SK-N-SH (cell line): ENCODE measurements at regions not wholly inside any gene's neighbourhood (a gene's known extent, or its start where the extent isn't known, plus 50 kb on each side); places are given as distances from the start of the nearest gene placed in this dataset.

ENCODE experiments used
- CTCF ChIA-PET: fragments of 300-600, 350-600 bp; formaldehyde crosslinking; extraction: SDS; loops from one replicate; lab custom pipeline; 2021; lab: Yijun Ruan, JAX
- POLR2A ChIA-PET: fragments of 350-600 bp; sonication (Branson Sonifier 250); formaldehyde crosslinking; extraction: SDS; loops from one replicate; lab custom pipeline; 2020; ENCODE audit warnings: antibody characterized with exemption, inconsistent platforms; lab: Yijun Ruan, JAX
- DNase-seq: peaks from one replicate; pipeline ENCODE4 v3.0.0; 2012
- H2AFZ ChIP-seq: fragments of 200-600 bp; sonication (generic); 2 replicates; pipeline ENCODE4 v1.8.1; 2016; ENCODE audit warnings: antibody characterized with exemption, mild to moderate bottlenecking, low read depth
- H3F3A ChIP-seq: fragments of 200-600 bp; sonication (generic); replicated peaks from 2 replicates; pipeline ENCODE3; 2016; ENCODE audit warnings: antibody characterized with exemption, mild to moderate bottlenecking; ENCODE audit not compliant: insufficient read depth
- H3K27ac ChIP-seq, 2 experiments: fragments of 200-500 bp in 1 of 2; fragments of 200-600 bp in 1 of 2; sonication (Bioruptor generic) in 1 of 2; sonication (generic), shearing (Covaris generic) in 1 of 2; 2 replicates each; pipeline versions ENCODE4 v1.5.1 to v1.6.1; 2014 to 2016; ENCODE audit warnings: low read depth in 2 of 2, inconsistent platforms in 1 of 2, low read length in 1 of 2, mild to moderate bottlenecking in 1 of 2, mixed read lengths in 1 of 2
- H3K27me3 ChIP-seq: fragments of 200-600 bp; sonication (generic), shearing (Covaris generic); 2 replicates; pipeline ENCODE4 v1.6.1; 2016; ENCODE audit warnings: mixed run types; ENCODE audit not compliant: insufficient read depth
- H3K36me3 ChIP-seq, 2 experiments: fragments of 200-500 bp in 1 of 2; fragments of 200-600 bp in 1 of 2; sonication (Bioruptor generic) in 1 of 2; sonication (generic) in 1 of 2; replicated peaks in 1 of 2; 2 replicates each; pipeline versions ENCODE3 to v1.5.1; 2014 to 2016; ENCODE audit warnings: low read length in 1 of 2, mild to moderate bottlenecking in 1 of 2; ENCODE audit not compliant: insufficient read depth in 2 of 2, control insufficient read depth in 1 of 2
- H3K4me1 ChIP-seq, 2 experiments: fragments of 200-500 bp in 1 of 2; fragments of 200-600 bp in 1 of 2; sonication (Bioruptor generic) in 1 of 2; sonication (generic), shearing (Covaris generic) in 1 of 2; 2 replicates each; pipeline versions ENCODE4 v1.5.1 to v1.6.1; 2014 to 2016; ENCODE audit warnings: low read depth in 1 of 2, low read length in 1 of 2, mixed run types in 1 of 2; ENCODE audit not compliant: insufficient read depth in 2 of 2, control insufficient read depth in 1 of 2
- H3K4me2 ChIP-seq: fragments of 200-600 bp; sonication (generic), shearing (Covaris generic); 2 replicates; pipeline ENCODE4 v1.6.1; 2017; ENCODE audit warnings: mixed run types
- H3K4me3 ChIP-seq, 2 experiments: fragments of 200-500 bp in 1 of 2; fragments of 200-600 bp in 1 of 2; sonication (Bioruptor generic) in 1 of 2; sonication (generic), shearing (Covaris generic) in 1 of 2; 2 replicates each; pipeline versions ENCODE4 v1.5.1 to v1.8.1; 2014 to 2016; ENCODE audit warnings: low read depth in 2 of 2, inconsistent platforms in 1 of 2, low read length in 1 of 2, mild to moderate bottlenecking in 1 of 2, mixed read lengths in 1 of 2, moderate library complexity in 1 of 2
- H3K79me2 ChIP-seq: fragments of 200-600 bp; sonication (generic); 2 replicates; pipeline ENCODE4 v1.8.1; 2017; ENCODE audit warnings: mild to moderate bottlenecking; ENCODE audit not compliant: insufficient read depth
- H3K9ac ChIP-seq: fragments of 200-600 bp; sonication (generic); 2 replicates; pipeline ENCODE4 v1.6.1; 2017; ENCODE audit warnings: mixed run types
- H3K9me2 ChIP-seq: fragments of 200-600 bp; sonication (generic); 2 replicates; pipeline ENCODE4 v1.6.1; 2017; ENCODE audit warnings: mixed run types
- H3K9me3 ChIP-seq: fragments of 200-600 bp; sonication (generic); 2 replicates; pipeline ENCODE4 v1.6.1; 2017; ENCODE audit warnings: mixed run types, mild to moderate bottlenecking, moderate library complexity
- H4K20me1 ChIP-seq: fragments of 200-600 bp; sonication (generic); 2 replicates; pipeline ENCODE4 v1.6.1; 2017; ENCODE audit warnings: mild to moderate bottlenecking, mixed run types; ENCODE audit not compliant: insufficient read depth
- CHD2 ChIP-seq: fragments of 150-350 bp; IDR thresholded peaks from 2 replicates; pipeline ENCODE4 v1.6.1; 2018; ENCODE audit warnings: low read length; ENCODE audit not compliant: partially characterized antibody
- EZH2phosphoT487 ChIP-seq: fragments of 200-600 bp; sonication (generic); IDR thresholded peaks from 2 replicates; pipeline ENCODE4 v1.6.1; 2017; ENCODE audit warnings: low read depth, mixed run types, mild to moderate bottlenecking, antibody characterized with exemption, moderate library complexity, borderline replicate concordance
- FOSL2 ChIP-seq: IDR thresholded peaks from 2 replicates; pipeline ENCODE4 v1.4.0; 2012; ENCODE audit warnings: low read depth, mild to moderate bottlenecking, moderate library complexity, borderline replicate concordance
- FOXJ3 ChIP-seq: sonication (generic); formaldehyde crosslinking; IDR thresholded peaks from 2 replicates; pipeline ENCODE4 v1.5.1; 2020; ENCODE audit warnings: mild to moderate bottlenecking, missing genetic modification reagents
- FOXM1 ChIP-seq: IDR thresholded peaks from 2 replicates; pipeline ENCODE4 v1.4.0; 2012; ENCODE audit warnings: low read depth, mild to moderate bottlenecking
- GABPA ChIP-seq: IDR thresholded peaks from 2 replicates; pipeline ENCODE4 v1.4.0; 2012; ENCODE audit warnings: low read depth, mild to moderate bottlenecking
- MXI1 ChIP-seq: IDR thresholded peaks from 2 replicates; pipeline ENCODE4 v1.6.1; 2012; ENCODE audit warnings: mild to moderate bottlenecking, low read depth, low read length, improper control_type of control experiment
- NFIC ChIP-seq: IDR thresholded peaks from 2 replicates; pipeline ENCODE4 v1.4.0; 2012; ENCODE audit warnings: borderline replicate concordance
- SMC3 ChIP-seq: IDR thresholded peaks from 2 replicates; pipeline ENCODE4 v1.6.1; 2012; ENCODE audit warnings: low read depth, low read length, improper control_type of control experiment
- TCF12 ChIP-seq: IDR thresholded peaks from 2 replicates; pipeline ENCODE4 v1.4.0; 2012
- WGBS: methylation state at CpG from one replicate; pipeline ENCODE4 v1.1.6; 2017; ENCODE audit warnings: low lambda C conversion rate; 5-methylcytosine and 5-hydroxymethylcytosine counted together
- TF ChIP-seq, protein P1 (sequence below): IDR thresholded peaks from 2 replicates; pipeline ENCODE4 v1.6.1; 2012; ENCODE audit warnings: mild to moderate bottlenecking, low read depth, low read length, moderate library complexity
- TF ChIP-seq, protein P2 (sequence below): IDR thresholded peaks from 2 replicates; pipeline ENCODE4 v1.4.0; 2012; ENCODE audit warnings: low read depth, borderline replicate concordance
- TF ChIP-seq, protein P3 (sequence below): IDR thresholded peaks from 2 replicates; pipeline ENCODE4 v1.4.0; 2012; ENCODE audit warnings: low read depth, borderline replicate concordance
- TF ChIP-seq, protein P4 (sequence below): fragments of 200-600 bp; sonication (generic); IDR thresholded peaks from 2 replicates; pipeline ENCODE4 v1.6.1; 2017; ENCODE audit warnings: antibody characterized with exemption, mild to moderate bottlenecking, moderate library complexity
- TF ChIP-seq, protein P5 (sequence below): fragments of 150-350 bp; IDR thresholded peaks from 2 replicates; pipeline ENCODE4 v1.6.1; 2016; ENCODE audit warnings: mild to moderate bottlenecking, low read depth, low read length

DNA sequence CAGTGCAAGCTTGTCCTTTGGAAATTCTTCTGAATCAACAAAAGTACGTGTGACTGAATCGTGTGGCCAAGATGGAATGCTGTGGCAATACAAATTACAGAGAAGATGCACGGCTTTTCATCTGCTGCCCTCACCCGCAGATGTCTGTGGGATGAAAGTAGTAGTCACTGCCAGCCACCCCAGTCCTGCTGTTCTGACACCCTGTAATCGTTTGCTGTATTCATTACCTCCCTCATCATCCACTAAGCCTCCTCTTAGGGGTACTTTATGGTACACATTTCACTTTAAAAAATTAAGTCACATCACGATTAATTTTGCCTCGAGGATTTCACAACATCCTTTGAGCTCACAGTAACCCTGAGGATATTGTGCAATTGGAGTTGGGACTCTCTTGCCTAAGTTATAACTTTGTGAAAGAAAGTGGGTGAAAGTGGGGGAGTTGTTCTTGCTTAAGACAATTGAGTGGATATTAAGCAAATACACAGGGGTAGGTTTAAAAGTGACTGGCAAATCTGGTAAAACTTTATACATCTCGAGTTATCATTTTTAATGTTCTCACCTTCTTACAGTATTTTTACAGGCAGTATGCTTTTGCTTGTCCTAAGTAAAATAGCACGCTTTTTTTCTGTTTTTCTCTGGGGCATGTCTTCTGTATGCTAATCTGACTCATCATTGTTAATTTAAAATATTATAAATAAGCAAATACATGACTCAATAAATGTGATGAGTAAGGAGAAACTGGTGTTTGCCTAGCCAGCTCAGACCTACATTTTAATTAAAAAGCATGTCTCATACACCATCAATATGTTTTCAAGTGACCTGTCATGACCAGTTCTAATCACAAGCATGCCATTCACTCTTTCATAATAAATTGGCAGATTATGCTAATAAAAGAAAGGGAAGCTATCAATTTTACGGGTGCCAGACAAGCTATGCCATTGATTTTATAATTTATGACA lies 680.9 kb downstream of the IRS1 start (continued):
- TF ChIP-seq, protein P1, sequence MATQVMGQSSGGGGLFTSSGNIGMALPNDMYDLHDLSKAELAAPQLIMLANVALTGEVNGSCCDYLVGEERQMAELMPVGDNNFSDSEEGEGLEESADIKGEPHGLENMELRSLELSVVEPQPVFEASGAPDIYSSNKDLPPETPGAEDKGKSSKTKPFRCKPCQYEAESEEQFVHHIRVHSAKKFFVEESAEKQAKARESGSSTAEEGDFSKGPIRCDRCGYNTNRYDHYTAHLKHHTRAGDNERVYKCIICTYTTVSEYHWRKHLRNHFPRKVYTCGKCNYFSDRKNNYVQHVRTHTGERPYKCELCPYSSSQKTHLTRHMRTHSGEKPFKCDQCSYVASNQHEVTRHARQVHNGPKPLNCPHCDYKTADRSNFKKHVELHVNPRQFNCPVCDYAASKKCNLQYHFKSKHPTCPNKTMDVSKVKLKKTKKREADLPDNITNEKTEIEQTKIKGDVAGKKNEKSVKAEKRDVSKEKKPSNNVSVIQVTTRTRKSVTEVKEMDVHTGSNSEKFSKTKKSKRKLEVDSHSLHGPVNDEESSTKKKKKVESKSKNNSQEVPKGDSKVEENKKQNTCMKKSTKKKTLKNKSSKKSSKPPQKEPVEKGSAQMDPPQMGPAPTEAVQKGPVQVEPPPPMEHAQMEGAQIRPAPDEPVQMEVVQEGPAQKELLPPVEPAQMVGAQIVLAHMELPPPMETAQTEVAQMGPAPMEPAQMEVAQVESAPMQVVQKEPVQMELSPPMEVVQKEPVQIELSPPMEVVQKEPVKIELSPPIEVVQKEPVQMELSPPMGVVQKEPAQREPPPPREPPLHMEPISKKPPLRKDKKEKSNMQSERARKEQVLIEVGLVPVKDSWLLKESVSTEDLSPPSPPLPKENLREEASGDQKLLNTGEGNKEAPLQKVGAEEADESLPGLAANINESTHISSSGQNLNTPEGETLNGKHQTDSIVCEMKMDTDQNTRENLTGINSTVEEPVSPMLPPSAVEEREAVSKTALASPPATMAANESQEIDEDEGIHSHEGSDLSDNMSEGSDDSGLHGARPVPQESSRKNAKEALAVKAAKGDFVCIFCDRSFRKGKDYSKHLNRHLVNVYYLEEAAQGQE, result no peak
- TF ChIP-seq, protein P2, sequence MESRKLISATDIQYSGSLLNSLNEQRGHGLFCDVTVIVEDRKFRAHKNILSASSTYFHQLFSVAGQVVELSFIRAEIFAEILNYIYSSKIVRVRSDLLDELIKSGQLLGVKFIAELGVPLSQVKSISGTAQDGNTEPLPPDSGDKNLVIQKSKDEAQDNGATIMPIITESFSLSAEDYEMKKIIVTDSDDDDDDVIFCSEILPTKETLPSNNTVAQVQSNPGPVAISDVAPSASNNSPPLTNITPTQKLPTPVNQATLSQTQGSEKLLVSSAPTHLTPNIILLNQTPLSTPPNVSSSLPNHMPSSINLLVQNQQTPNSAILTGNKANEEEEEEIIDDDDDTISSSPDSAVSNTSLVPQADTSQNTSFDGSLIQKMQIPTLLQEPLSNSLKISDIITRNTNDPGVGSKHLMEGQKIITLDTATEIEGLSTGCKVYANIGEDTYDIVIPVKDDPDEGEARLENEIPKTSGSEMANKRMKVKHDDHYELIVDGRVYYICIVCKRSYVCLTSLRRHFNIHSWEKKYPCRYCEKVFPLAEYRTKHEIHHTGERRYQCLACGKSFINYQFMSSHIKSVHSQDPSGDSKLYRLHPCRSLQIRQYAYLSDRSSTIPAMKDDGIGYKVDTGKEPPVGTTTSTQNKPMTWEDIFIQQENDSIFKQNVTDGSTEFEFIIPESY, result no peak
- TF ChIP-seq EZH2phosphoT487, result no peak
- TF ChIP-seq, protein P3, sequence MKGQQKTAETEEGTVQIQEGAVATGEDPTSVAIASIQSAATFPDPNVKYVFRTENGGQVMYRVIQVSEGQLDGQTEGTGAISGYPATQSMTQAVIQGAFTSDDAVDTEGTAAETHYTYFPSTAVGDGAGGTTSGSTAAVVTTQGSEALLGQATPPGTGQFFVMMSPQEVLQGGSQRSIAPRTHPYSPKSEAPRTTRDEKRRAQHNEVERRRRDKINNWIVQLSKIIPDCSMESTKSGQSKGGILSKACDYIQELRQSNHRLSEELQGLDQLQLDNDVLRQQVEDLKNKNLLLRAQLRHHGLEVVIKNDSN, result no peak
- TF ChIP-seq, protein P4, sequence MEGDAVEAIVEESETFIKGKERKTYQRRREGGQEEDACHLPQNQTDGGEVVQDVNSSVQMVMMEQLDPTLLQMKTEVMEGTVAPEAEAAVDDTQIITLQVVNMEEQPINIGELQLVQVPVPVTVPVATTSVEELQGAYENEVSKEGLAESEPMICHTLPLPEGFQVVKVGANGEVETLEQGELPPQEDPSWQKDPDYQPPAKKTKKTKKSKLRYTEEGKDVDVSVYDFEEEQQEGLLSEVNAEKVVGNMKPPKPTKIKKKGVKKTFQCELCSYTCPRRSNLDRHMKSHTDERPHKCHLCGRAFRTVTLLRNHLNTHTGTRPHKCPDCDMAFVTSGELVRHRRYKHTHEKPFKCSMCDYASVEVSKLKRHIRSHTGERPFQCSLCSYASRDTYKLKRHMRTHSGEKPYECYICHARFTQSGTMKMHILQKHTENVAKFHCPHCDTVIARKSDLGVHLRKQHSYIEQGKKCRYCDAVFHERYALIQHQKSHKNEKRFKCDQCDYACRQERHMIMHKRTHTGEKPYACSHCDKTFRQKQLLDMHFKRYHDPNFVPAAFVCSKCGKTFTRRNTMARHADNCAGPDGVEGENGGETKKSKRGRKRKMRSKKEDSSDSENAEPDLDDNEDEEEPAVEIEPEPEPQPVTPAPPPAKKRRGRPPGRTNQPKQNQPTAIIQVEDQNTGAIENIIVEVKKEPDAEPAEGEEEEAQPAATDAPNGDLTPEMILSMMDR, result no peak
- TF ChIP-seq, all 33 proteins: peak for 11

DNA sequence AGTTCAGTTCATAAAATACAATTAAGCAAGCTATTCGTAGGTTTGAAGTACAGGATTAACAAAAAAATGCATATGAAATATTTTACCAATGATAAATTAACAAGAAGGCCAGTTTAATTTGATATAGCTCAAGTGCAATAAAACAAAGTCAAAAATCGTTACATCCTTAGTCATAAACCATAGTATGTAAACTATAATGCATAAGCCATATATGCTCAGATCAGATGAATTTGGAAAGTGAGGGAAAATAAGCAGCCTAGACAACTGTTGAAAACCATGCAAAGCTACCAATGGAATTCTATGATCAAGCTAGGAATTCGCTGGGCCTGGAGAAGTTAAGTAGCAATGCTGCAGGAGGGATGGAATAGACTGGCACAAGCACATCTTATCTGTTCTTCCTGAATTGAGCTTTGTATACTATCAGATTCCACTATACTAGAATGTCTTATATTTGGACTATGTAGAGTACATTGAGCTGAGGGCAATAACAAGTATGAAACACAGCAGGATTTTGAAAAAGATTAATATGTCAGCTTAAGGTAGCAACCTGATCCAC lies 682.0 kb downstream of the IRS1 start:
- TF ChIP-seq CHD2 (no peak), MXI1 (no peak), GABPA (no peak), SMC3 (no peak), FOXJ3 (no peak), FOSL2 (no peak), FOXM1 (no peak), TCF12 (no peak), NFIC (no peak)
- TF ChIP-seq, protein P5, sequence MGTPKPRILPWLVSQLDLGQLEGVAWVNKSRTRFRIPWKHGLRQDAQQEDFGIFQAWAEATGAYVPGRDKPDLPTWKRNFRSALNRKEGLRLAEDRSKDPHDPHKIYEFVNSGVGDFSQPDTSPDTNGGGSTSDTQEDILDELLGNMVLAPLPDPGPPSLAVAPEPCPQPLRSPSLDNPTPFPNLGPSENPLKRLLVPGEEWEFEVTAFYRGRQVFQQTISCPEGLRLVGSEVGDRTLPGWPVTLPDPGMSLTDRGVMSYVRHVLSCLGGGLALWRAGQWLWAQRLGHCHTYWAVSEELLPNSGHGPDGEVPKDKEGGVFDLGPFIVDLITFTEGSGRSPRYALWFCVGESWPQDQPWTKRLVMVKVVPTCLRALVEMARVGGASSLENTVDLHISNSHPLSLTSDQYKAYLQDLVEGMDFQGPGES, result no peak
- H3K4me2 ChIP-seq, result no peak overlapping the region
- no peak for DNase-seq
- peak overlapping the region in 1 of 2 experiments; percentile 61; a peak in 2 of 4 replicates for H3K27ac ChIP-seq
- 37% methylated on average over 3 of the region's 3 CpGs for WGBS
- H3K36me3 ChIP-seq, result no peaks in the 10 kb centered on the region
- no peaks in the 10 kb centered on the region for H3K9me3 ChIP-seq
- ChIA-PET POLR2A (no interaction called here), CTCF (interaction anchor here (0.9 kb wide), 1 partner anchor 176 kb away, joined by 3 read pairs; no protein-coding TSS in a partner anchor)
- no peak overlapping the region for H2AFZ ChIP-seq
- H3F3A ChIP-seq, result peaks cover 24% of the 10 kb centered on the region
- H3K27me3 ChIP-seq, result no peaks in the 10 kb centered on the region
- no peak overlapping the region for H3K9ac ChIP-seq
- H3K9me2 ChIP-seq, result no peaks in the 10 kb centered on the region
- H3K4me3 ChIP-seq, result no peak overlapping the region
- no peaks in the 10 kb centered on the region for H4K20me1 ChIP-seq
- peaks cover 2 to 44% of the 10 kb centered on the region in 2 experiments for H3K4me1 ChIP-seq
- no peaks in the 10 kb centered on the region for H3K79me2 ChIP-seq
